ENCODE measurements at regions not wholly inside any gene's neighbourhood (a gene's known extent, or its start where the extent isn't known, plus 50 kb on each side); places are given as distances from the start of the nearest gene placed in this dataset.
"Not testable (repeated sequence)": the region's sequence is repeated elsewhere in the genome, so short reads cannot be mapped to it uniquely, and the experiment has no call there.

DNA sequence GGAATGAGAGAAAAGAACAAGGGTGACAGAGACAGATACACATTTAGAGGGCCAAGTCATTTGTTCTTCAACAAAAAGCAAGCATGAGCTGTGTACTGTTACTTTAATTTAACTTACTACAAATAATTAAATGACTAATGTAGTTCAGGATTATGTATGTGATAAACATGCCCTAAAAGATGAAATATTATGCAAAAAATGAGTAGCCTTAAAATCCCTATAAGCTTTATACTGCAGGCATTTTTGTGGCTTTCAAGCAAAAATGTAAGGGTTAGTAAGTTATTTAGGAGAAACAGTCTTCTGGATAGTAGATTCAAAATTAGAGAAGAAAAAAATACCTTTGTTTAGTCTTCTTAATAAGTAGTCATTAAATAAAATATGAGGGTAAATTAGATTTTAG lies 431.2 kb downstream of the CSNK1G3 start:
- no peak for DNase-seq (ENCODE audit: low read depth in 4 of 4, low spot score in 3 of 4)

DNA sequence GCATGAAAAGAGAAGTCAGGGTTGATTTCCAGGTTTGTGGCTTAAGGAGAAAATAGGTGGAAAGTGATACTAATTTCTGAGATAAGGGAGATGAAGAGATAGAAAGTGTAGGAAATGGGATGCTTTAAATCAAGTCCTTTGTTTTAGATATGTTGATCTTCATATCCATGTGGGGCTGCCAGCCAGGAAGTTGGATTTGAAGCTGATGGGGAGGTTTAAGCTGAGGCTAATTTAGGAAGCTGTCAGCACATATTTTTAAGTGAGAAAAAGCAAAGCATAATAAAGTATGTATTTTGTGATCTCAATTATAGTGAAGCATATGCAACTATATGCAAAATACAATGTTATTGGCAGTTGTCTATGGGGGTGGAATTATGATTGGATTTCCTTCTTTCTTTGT lies 428.4 kb downstream of the CSNK1G3 start:
- DNase-seq (ENCODE audit: low read depth in 4 of 4, low spot score in 3 of 4): no peak

DNA sequence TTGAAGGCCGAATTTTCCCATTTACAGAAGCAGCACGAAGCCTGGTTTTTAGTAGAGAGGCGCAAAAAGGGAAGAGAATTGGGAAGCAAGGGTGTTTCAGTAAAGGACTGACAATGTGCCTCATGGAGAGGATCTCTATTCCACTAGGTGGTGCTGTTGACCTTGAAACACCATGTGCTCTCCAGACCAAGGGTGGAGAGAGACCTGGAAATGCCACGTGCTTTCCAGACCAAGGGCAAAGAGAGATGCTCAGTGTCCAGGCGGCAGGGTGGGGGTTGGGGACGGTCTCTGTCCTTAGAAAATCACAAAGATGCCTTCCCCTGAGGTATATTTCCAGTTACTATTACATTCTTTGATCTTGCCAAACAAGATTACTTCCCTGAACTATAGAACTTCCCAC lies 425.3 kb downstream of the CSNK1G3 start:
- DNase-seq (ENCODE audit: low read depth in 4 of 4, low spot score in 3 of 4): no peak

DNA sequence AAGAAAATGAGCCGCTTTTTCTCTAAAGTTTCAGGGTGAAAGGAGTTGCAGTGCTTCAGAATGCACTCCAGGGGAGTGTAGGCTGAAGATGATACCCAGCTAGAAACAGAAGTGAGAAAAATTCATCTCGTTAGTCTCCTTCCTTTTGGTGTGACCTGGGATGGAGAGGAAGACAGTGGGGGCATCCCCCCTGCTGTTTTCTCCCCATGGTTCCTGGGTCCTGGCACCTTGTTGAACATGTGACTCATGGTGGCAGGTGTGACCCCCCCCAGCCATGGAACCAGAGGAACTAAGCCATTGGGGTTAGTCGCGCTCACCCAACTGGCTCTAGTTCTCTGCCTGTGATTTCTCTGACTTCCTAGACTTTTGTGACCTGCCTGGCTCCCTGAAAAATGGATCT lies 424.6 kb downstream of the CSNK1G3 start:
- DNase-seq (ENCODE audit: low read depth in 4 of 4, low spot score in 3 of 4): no peak

DNA sequence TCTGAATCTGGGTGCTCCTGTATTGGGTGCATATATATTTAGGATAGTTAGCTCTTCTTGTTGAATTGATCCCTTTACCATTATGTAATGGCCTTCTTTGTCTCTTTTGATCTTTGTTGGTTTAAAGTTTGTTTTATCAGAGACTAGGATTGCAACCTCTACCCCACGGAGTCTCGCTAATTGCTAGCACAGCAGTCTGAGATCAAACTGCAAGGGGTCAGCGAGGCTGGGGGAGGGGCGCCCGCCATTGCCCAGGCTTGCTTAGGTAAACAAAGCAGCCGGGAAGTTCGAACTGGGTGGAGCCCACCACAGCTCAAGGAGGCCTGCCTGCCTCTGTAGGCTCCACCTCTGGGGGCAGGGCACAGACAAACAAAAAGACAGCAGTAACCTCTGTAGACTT lies 421.8 kb downstream of the CSNK1G3 start:
- not testable (repeated sequence) for DNase-seq (ENCODE audit: low read depth in 4 of 4, low spot score in 3 of 4)

DNA sequence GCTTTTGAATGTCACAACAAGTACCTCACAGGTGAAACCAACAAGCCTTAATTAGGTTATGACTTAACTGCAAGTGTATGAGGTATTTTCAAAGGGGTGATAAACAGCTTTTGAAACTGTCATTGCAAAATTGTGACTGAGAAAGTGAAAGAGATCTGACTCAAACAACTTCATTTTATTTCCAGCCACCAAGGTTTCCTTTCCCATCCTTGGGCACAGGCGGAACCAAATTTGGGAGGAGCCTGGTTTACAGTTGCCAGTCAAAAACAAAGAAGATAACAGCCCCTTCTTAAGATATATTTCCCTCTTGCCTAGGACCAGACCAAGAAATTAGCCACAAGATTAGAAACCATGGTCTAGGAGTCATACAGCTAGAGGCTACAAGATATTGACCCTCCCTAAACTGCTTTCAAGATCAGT lies 417.1 kb downstream of the CSNK1G3 start:
- no peak for DNase-seq (ENCODE audit: low read depth in 4 of 4, low spot score in 3 of 4)

DNA sequence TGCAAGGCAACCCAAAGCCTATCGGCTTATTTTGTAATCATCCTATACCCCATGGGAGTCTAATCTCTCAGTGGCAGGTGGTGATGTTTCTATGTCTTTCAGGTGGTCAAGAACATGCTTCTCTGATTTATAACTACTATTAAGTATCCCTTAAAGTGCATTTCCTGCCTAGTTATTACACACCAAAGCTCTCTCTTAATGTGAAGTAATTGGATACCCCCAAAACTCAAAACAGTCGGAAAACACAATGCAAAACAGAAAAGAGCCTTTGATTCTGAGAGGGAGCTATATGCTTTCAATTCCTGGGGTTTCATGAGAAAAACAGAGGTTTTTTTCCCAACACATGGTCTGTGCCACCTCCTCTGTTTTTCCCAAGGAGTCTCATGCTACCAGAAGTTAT lies 416.4 kb downstream of the CSNK1G3 start:
- peak in 1 of 4 donors; percentile 13 for DNase-seq (ENCODE audit: low read depth in 4 of 4, low spot score in 3 of 4)

DNA sequence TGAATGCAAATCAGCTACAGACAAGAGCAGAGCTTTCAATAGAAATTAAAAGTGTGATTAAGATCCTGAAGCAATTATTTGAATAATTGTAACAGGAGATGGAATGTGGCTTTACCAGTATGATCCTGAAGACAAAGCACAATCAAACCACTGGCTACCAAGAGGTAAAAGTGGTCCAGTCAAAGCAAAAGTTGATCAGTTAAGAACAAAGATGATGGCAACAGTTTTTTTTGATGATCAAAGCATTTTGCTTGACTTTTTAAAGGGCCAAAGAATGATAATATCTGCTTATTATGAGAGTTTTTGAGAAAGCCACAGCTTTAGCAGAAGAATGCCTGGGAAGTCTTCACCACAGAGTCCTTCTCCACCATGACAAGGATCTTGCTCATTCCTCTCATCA lies 409.2 kb downstream of the CSNK1G3 start:
- no peak for DNase-seq (ENCODE audit: low read depth in 4 of 4, low spot score in 3 of 4)

DNA sequence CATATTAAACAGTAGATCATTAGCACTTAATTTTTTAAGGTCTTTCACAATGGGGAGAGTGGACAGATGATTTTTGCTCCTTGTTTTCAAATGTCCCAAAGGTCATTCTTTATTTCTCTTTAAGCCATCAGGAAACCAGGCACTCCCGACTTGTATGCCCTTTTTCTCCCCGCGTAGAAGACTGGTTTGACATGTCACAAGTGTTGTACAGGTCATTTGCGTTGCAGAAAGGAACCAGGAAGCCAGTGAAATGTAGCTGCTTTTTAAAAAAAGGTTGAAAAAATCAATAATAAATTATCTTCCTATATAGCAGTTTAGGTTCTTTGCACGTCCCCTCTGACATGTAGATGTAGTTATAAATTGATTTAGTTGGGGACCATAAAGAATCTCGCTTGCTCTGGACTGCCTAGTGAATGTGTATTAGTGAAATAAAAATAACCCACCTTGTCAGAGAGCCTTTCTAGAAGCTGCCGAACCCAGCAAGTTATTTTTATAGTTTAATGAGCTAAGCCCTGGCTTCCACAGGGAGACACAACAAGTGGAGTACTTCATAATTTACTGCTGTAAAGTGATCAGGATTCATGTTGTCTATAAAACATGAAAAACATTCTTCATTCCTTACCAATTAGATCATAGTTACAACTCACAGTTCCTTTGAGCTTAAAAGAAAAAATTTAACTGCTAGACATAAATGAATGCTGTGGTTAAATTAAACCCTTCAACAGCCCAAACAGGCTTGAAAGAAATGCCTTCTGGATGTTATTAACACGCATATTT lies 404.6 kb downstream of the CSNK1G3 start:
- peak; percentile 31 to 67 (median 50) for DNase-seq (ENCODE audit: low read depth in 4 of 4, low spot score in 3 of 4)

DNA sequence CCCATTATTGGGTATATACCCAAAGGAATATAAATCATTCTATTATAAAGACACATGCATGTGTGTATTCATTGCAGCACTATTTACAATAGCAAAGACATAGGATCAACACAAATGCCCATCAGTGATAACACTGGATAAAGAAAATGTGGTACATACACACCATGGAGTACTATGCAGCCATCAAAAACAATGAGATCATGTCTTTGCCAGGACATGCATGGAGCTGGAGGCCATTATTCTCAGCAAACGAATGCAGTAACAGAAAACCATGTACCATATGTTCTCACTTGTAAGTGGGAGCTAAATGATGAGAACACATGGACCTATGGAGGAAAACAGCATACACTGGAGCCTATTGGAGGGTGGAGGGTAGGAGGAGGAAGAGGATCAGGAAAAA lies 402.4 kb downstream of the CSNK1G3 start:
- DNase-seq (ENCODE audit: low read depth in 4 of 4, low spot score in 3 of 4): no peak

DNA sequence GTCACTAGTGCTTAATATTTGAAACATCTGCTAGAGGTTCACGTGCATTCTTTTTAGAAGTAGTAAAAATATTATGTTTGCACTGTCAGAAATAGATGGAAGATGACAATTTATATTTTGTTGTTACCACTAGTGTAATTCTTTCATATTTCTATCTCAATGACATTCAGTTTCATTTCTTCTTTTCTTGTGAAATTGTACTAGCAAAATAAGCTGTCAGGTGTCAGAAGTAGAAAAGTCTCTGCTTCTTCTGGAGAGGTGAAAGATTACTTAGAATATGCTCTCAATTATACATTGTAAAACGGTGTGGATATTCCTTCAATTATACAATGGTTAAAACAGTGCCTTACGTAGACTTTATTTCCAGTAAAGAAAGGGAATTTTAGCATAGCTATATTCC lies 395.4 kb downstream of the CSNK1G3 start:
- DNase-seq (ENCODE audit: low read depth in 4 of 4, low spot score in 3 of 4): no peak

DNA sequence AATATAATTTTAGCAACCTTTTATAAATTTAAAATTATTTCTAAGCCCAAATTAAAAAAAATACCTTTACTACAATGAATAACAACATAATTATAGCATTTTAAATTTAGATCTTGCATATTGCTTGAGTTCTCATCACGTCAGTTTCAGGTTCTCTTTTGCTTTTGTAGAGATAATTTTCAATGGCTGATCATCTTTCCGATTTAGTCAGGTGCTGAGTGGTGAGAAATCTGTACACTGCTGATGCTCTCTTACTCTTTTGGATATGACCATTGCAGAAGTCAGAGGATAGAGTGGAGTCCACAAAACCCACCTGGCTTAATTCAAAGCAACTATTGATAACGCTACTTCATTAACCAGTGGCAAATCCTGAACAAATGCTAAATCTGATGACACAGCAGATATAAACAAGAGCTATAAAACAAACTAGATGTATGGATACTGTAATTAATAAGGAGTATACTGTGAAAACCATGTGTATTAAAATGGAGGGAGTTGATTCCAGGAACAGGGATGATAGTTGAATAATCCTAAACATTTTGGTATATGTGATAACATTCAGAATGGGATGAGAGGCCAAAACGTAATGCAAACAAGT lies 394.8 kb downstream of the CSNK1G3 start:
- no peak for DNase-seq (ENCODE audit: low read depth in 4 of 4, low spot score in 3 of 4)

DNA sequence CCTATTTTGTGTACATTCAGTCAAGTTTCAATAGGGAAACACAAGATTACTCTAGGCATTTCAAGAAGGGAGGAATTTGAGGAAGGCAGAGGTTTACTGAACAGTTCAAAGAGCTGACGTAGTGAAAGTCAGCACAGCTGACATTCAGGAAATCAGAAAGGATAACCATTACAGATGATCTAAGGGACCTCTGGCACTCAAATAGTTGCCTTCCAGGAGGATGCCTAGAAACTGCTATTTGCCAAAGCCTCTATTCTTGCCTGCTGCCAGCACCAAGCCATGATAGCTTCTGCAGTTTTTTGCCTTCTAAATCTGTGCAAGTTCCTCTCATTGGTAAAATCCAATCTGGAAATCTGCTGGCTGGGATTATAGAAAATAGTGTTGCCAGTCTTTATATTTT lies 373.1 kb downstream of the CSNK1G3 start:
- no peak for DNase-seq (ENCODE audit: low read depth in 4 of 4, low spot score in 3 of 4)

DNA sequence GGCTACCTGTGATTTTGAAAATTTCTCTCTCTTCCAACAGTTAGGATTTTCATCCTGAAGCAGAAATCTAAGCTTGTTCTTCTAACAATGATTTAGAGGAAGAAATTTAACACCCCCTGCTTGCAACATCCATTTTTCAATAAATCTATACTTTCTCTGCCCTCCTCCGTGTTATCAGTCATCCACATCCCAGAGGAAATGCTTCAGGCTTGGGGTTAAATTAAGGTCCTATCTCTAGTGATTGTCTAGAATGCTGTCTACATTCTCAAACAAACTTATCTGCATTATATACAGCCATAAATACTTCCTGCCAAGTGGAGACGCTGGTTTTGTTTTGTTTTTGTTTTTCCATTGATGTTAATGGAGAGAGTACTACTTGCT lies 371.0 kb downstream of the CSNK1G3 start:
- no peak for DNase-seq (ENCODE audit: low read depth in 4 of 4, low spot score in 3 of 4)

DNA sequence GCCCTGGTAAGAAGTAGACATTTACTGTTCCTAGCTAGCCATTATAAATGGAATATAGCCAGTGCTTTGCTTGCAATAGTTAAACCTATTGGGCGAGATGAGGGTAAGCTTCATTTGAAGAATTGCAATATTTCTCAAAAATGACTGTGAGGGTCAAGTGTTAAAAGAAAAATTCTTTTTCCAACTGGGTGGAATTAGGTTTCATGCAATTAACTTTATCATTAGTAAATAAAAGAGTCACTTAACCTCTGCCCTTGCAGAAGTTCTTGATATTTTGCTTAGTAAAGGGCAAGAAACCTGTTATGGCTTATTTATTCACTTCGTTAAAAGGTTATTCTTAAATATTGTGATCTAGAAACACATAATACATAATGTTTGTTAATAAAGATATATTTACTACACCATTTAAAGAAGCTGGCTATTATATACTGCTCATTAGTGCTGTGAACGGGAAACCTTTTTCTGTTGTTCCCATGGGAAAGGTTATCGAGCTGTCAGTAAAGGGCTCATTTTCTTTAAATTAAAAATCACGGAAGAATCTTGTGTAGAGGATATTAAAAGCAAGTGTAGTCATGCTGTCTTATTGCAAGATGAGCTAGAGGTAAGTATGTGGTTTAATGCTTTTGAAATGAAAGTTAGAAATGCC lies 370.5 kb downstream of the CSNK1G3 start:
- no peak for DNase-seq (ENCODE audit: low read depth in 4 of 4, low spot score in 3 of 4)

DNA sequence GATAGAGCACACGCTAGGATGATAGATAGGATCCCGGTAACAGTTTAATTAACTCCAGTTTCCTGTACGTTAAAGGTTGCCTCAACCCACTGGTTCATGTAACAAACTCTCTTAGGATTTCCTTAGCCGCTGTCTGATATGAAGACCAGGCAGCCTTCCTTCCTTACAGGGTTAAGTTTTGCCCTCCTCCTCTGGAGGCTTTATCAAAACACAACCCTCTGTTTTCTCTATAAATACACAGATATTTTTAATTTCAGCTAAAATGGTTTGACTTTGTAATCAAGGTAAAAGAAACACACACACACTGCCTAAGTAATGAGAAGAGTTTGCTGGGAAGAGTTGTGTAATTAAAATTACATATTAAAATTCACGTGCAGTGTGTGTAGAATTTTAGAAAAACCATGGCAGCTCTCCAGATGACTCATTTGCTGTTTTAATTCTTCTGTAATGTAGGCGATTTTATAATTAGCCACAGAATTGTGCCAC lies 369.8 kb downstream of the CSNK1G3 start:
- no peak for DNase-seq (ENCODE audit: low read depth in 4 of 4, low spot score in 3 of 4)

DNA sequence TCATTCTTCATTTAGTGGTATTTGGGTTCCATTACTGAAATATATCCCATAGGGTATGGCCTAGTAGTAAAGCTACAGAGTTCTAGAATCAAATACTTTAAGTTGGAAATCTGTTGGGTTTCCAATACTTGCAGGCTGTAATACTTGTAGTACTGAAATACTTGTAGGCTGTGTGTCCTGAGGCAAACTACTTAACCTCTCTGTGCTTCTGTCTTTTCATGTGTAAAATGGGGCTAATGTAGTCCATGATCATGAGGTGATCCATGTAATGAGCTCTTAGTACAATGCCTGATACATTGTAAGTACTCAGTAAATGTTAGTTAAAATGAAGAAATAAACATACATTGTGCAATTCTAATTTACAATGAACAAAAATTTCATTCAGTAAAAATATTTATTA lies 368.9 kb downstream of the CSNK1G3 start:
- no peak for DNase-seq (ENCODE audit: low read depth in 4 of 4, low spot score in 3 of 4)

DNA sequence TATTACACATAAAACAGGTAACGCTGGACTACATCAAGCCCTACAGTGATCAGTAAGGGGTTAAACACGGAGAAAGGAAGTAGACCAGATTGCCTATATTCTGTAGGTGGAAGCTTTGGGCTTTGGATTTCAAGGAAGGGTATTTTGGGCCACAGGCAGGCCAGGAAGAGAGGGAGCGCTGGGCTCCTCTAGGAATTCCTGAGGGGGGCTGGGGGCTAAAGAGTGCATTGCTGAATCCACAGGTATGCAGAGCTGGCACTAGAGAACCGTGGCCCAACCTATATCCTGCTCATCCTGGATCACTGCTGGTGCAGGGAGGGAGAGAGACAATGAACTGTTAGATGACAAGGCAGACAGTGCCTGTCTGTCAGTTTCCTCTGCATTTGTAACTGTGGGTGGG lies 367.1 kb downstream of the CSNK1G3 start:
- DNase-seq (ENCODE audit: low read depth in 4 of 4, low spot score in 3 of 4): no peak

DNA sequence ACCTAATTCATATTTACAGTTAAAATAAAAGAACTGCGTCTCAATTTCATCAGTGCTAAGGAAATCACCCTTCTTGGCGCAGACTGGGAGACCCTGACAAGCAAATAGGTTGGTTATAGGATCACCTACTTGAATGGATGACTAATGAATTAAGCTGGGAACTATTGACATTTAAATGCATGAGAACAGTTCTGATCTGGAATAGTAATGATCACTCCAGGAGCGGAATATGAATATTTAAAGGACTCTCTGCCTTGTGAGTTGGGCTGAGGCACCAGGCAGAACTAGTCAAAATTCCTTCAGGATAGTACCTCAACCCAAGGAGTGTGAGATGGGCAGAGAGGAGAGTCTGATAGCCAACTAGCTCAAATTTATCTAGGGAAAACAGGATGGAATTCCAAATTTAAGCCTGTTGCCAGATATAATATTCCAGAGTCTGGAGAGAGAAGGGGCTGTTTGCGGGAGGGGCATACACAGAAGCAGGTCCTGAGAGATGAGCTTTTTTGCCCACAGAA lies 364.4 kb downstream of the CSNK1G3 start:
- no peak for DNase-seq (ENCODE audit: low read depth in 4 of 4, low spot score in 3 of 4)

DNA sequence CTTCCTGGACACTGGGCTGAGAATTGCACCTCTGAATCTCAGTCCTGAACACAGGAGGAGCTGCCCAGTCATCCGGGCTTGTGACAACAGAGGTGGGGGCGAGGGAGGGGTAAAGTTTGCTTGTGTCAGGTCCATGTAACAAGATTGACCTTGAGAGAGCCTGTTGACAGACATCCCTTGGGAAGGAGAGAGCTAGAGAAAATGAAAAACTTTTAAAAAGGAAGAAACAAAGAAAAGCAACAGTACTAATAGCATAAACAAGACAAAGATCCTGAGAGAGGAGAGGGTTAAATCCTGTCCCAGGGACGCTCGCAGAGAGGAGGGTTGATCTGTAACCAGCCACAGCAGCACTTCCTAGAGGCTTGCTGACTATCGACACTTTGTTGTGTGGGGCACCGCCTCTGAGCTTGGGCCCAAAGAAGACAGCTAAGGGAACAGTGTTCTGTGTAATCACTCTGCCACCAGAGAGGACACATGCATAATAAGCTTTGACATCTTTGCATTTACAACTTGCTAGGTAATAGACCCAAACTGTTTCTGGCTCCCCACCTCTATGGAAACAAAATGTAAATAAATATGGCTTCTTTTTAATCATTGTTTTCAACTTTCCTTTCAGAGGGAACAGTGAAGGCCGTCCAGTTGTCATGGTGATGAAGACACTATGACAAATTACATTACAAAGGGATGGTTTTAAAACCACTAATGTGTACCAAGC lies 363.7 kb downstream of the CSNK1G3 start:
- DNase-seq (ENCODE audit: low read depth in 4 of 4, low spot score in 3 of 4): no peak

DNA sequence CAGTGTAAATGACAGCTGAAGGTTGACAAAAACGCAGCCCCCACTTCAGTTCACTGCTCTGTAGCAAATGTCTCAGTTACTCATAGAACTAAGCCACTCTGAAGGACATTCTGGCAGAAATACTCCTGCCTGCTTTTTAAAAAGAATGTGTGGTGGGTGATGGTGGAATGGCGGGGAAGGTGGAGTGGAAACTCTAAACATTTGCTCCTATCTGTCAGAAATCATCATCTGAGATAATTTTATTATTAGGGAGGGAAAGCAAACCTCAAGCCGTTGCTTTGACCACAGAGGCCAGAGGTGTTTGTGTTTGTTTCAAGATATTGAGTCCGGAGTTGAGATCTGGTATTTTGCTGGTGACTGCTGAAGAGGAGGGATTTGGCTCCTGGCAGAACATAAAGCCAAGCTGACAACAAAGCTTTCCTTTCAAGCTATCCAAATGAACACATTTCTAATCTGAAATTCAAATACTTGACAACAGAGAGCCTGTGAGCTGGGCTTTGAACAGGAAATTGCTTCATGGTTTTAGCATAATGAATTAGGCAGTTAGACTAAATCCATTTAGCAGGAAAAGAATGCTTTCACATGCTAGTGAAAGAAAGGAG lies 362.7 kb downstream of the CSNK1G3 start:
- DNase-seq (ENCODE audit: low read depth in 4 of 4, low spot score in 3 of 4): no peak

All from right renal pelvis (tissue), 4 donors.